Spleen (tissue), 11 donors: ENCODE measurements at regions not wholly inside any gene's neighbourhood (a gene's known extent, or its start where the extent isn't known, plus 50 kb on each side); places are given as distances from the start of the nearest gene placed in this dataset.

Experiments used
- DNase-seq: peaks from one replicate; pipeline ENCODE4 v3.0.0-alpha.2; 2020
- H3K27ac ChIP-seq, 8 donors: fragments of 200-600 bp; sonication (generic) in 7 of 8; 1 replicate in 4 of 8; 2 replicates in 4 of 8; pipeline versions ENCODE4 v1.5.0 to v1.8.0; 2016 to 2021; ENCODE audit warnings: inconsistent platforms in 4 of 8, mild to moderate bottlenecking in 4 of 8, moderate library complexity in 1 of 8
- H3K27me3 ChIP-seq, 7 donors: fragments of 200-600 bp; sonication (generic) in 6 of 7; replicated peaks in 1 of 7; 1 replicate in 4 of 7; 2 replicates in 3 of 7; pipeline versions ENCODE4 v1.5.0 to v1.8.0; 2016 to 2021; ENCODE audit warnings: inconsistent platforms in 3 of 7, mild to moderate bottlenecking in 1 of 7
- H3K36me3 ChIP-seq, 6 donors: fragments of 200-600 bp; sonication (generic) in 5 of 6; 1 replicate in 4 of 6; 2 replicates in 2 of 6; pipeline versions ENCODE4 v1.5.0 to v1.8.0; 2016 to 2021; ENCODE audit warnings: inconsistent platforms in 2 of 6
- H3K4me1 ChIP-seq, 6 donors: fragments of 200-600 bp; sonication (generic) in 5 of 6; 1 replicate in 3 of 6; 2 replicates in 3 of 6; pipeline versions ENCODE4 v1.5.0 to v1.8.0; 2016 to 2021; ENCODE audit warnings: inconsistent platforms in 3 of 6
- H3K4me3 ChIP-seq, 8 donors: fragments of 200-600 bp; sonication (generic) in 7 of 8; 1 replicate in 4 of 8; 2 replicates in 4 of 8; pipeline versions ENCODE4 v1.5.0 to v1.8.0; 2016 to 2021; ENCODE audit warnings: inconsistent platforms in 4 of 8, mild to moderate bottlenecking in 4 of 8, moderate library complexity in 2 of 8
- H3K9me3 ChIP-seq, 8 donors: fragments of 200-600 bp; sonication (generic) in 7 of 8; 1 replicate in 4 of 8; 2 replicates in 4 of 8; pipeline versions ENCODE4 v1.5.0 to v1.8.0; 2016 to 2021; ENCODE audit warnings: inconsistent platforms in 4 of 8
- POLR2A ChIP-seq, 3 donors: fragments of 450-650 bp; IDR thresholded peaks; one replicate each; pipeline ENCODE4 v1.5.1; 2017; ENCODE audit warnings: antibody characterized with exemption in 3 of 3, mild to moderate bottlenecking in 1 of 3
- POLR2AphosphoS5 ChIP-seq, 3 donors: sonication (generic); formaldehyde crosslinking; IDR thresholded peaks; one replicate each; pipeline ENCODE4 v1.5.1; 2017; ENCODE audit warnings: antibody characterized with exemption in 3 of 3
- WGBS, 5 donors: extraction: QIAGEN DNeasy Blood & Tissue Kit in 3 of 5; methylation state at CpG; one replicate each; pipeline versions ENCODE4 v1.1.5 to v1.1.7; 2013 to 2018; 5-methylcytosine and 5-hydroxymethylcytosine counted together
- intact Hi-C: fragments of 100-400 bp; cut with DNase I; formaldehyde crosslinking; loops from one replicate; pipeline ENCODE4 v1.15.0; 2023; ENCODE audit warnings: low total_unique reads
- TF ChIP-seq, protein P1 (sequence below), 11 experiments: fragments of 200-600 bp in 7 of 11; fragments of 450-650 bp in 4 of 11; sonication (generic) in 4 of 11; IDR thresholded peaks in 8 of 11; conservative IDR thresholded peaks in 3 of 11; 1 replicate in 7 of 11; 2 replicates in 4 of 11; pipeline versions ENCODE4 v1.4.0 to v1.8.0; 2016 to 2021; ENCODE audit warnings: antibody characterized with exemption in 11 of 11, inconsistent platforms in 4 of 11, mild to moderate bottlenecking in 1 of 11
- donor health status: healthy with polysubstance abuse.
- donor health status: DM: no; HTN: no; CAD: no; lungs with moderate emphysema.
- donor health status: DM: no; HTN: no; CAD: no.
- donor health status: Bipolar disorder and iron deficiency.
- donor health status: healthy.
- donor health status: DM: no; HTN: no; CAD: no.
- donor health status: DM: yes; HTN: yes; CAD: no.

DNA sequence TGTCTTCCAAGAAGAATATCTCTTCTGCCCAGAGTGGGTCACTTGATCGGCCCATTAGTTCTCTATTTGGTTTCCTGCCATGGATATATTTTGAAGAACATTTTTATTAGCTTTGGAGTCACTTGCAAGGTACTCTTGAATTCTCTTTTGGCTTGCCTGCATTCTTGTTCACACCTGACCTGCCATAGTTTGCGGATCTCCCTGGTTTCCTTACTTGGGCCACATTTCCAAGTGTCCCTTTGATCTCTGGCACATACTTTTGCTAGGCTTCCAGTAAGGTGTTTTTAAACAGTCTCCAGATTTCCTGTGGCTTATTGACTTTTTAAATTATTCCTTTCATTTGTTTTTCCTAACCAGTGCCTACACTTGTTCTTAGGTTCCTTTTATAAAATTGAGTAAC is 488.5 kb upstream of the MDFIC2 start:
- H3K9me3 ChIP-seq = no peaks in the 10 kb centered on the region
- peaks cover 0 to 5% (median 0%) of the 10 kb centered on the region in 7 donors for H3K27me3 ChIP-seq
- 66 to 76% (median 70%) methylated on average over 2 of the region's 2 CpGs for whole genome bisulfite sequencing, 5 donors
- no peak overlapping the region for H3K4me3 ChIP-seq
- TF ChIP-seq POLR2AphosphoS5 (IDR thresholded peaks at IDR 0.05) (no peak), POLR2A (IDR thresholded peaks at IDR 0.05) (no peak)
- TF ChIP-seq, protein P1, sequence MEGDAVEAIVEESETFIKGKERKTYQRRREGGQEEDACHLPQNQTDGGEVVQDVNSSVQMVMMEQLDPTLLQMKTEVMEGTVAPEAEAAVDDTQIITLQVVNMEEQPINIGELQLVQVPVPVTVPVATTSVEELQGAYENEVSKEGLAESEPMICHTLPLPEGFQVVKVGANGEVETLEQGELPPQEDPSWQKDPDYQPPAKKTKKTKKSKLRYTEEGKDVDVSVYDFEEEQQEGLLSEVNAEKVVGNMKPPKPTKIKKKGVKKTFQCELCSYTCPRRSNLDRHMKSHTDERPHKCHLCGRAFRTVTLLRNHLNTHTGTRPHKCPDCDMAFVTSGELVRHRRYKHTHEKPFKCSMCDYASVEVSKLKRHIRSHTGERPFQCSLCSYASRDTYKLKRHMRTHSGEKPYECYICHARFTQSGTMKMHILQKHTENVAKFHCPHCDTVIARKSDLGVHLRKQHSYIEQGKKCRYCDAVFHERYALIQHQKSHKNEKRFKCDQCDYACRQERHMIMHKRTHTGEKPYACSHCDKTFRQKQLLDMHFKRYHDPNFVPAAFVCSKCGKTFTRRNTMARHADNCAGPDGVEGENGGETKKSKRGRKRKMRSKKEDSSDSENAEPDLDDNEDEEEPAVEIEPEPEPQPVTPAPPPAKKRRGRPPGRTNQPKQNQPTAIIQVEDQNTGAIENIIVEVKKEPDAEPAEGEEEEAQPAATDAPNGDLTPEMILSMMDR (IDR thresholded peaks at IDR 0.05 in 8 of 11, conservative IDR thresholded peaks at IDR 0.05 in 3 of 11) = no peak
- intact Hi-C loops = no loop called here
- H3K36me3 ChIP-seq = no peaks in the 10 kb centered on the region
- no peak for DNase-seq
- H3K4me1 ChIP-seq = no peaks in the 10 kb centered on the region
- H3K27ac ChIP-seq = no peak overlapping the region

GRCh38 chr3:70789878-70790277 is 477.4 kb upstream of the MDFIC2 start:
- WGBS, 5 donors = 83 to 98% (median 93%) methylated on average over 2 of the region's 2 CpGs

GRCh38 chr3:70780790-70781189 is 468.4 kb upstream of the MDFIC2 start:
- Histone ChIP-seq H3K36me3 (no peaks in the 10 kb centered on the region), H3K27ac (peak overlapping the region in 3 of 8 donors; percentile 33 to 64 (median 57)), H3K4me1 (no peaks in the 10 kb centered on the region), H3K4me3 (no peak overlapping the region), H3K27me3 (no peaks in the 10 kb centered on the region), H3K9me3 (peaks cover 0 to 3% (median 0%) of the 10 kb centered on the region in 8 donors)
- intact Hi-C loops = no loop called here
- TF ChIP-seq POLR2AphosphoS5 (IDR thresholded peaks at IDR 0.05) = no peak
- TF ChIP-seq, protein P1 (IDR thresholded peaks at IDR 0.05 in 8 of 11, conservative IDR thresholded peaks at IDR 0.05 in 3 of 11) = no peak
- DNase-seq = no peak

More at GRCh38 chr3:70789878-70790277, 477.4 kb upstream of the MDFIC2 start:
- Histone ChIP-seq H3K9me3 (peaks cover 0 to 5% (median 0%) of the 10 kb centered on the region in 8 donors), H3K4me1 (no peaks in the 10 kb centered on the region), H3K27ac (no peak overlapping the region), H3K4me3 (no peak overlapping the region), H3K36me3 (no peaks in the 10 kb centered on the region), H3K27me3 (no peaks in the 10 kb centered on the region)
- TF ChIP-seq, protein P1 (IDR thresholded peaks at IDR 0.05 in 8 of 11, conservative IDR thresholded peaks at IDR 0.05 in 3 of 11) = no peak
- TF ChIP-seq POLR2AphosphoS5 (IDR thresholded peaks at IDR 0.05) (no peak), POLR2A (IDR thresholded peaks at IDR 0.05) (no peak)
- no peak for DNase-seq
- intact Hi-C loops = no loop called here

- H3K9me3 ChIP-seq = peaks cover 0 to 3% (median 0%) of the 10 kb centered on the region in 8 donors
- no peaks in the 10 kb centered on the region for H3K4me1 ChIP-seq
- H3K27ac ChIP-seq = no peak overlapping the region
- 90 to 94% (median 91%) methylated on average over 4 of the region's 4 CpGs for WGBS, 5 donors
- no peaks in the 10 kb centered on the region for H3K36me3 ChIP-seq
- TF ChIP-seq POLR2A (IDR thresholded peaks at IDR 0.05) (no peak), POLR2AphosphoS5 (IDR thresholded peaks at IDR 0.05) (no peak)
- TF ChIP-seq, protein P1 (IDR thresholded peaks at IDR 0.05 in 8 of 11, conservative IDR thresholded peaks at IDR 0.05 in 3 of 11) = no peak
- DNase-seq = no peak
- H3K4me3 ChIP-seq = no peak overlapping the region
- H3K27me3 ChIP-seq = no peaks in the 10 kb centered on the region
- intact Hi-C loops = no loop called here
These were observed 466.9 kb upstream of the MDFIC2 start for GRCh38 chr3:70779296-70779695.
